GM19328 (cell line): ENCODE measurements at regions not wholly inside any gene's neighbourhood (a gene's known extent, or its start where the extent isn't known, plus 50 kb on each side); places are given as distances from the start of the nearest gene placed in this dataset.

Source experiments
- ATAC-seq: cut with Tn5 transposase; IDR thresholded peaks from one replicate; pipeline ENCODE4 v1.9.1; 2021; ENCODE audit warnings: mild to moderate bottlenecking, moderate library complexity; ENCODE audit not compliant: unreplicated experiment

GRCh38 chr13:40136896-40137295 is 481.4 kb downstream of the COG6 start:
- no peak for ATAC-seq

GRCh38 chr13:40137400-40137799 is 481.9 kb downstream of the COG6 start:
- no peak for ATAC-seq

DNA sequence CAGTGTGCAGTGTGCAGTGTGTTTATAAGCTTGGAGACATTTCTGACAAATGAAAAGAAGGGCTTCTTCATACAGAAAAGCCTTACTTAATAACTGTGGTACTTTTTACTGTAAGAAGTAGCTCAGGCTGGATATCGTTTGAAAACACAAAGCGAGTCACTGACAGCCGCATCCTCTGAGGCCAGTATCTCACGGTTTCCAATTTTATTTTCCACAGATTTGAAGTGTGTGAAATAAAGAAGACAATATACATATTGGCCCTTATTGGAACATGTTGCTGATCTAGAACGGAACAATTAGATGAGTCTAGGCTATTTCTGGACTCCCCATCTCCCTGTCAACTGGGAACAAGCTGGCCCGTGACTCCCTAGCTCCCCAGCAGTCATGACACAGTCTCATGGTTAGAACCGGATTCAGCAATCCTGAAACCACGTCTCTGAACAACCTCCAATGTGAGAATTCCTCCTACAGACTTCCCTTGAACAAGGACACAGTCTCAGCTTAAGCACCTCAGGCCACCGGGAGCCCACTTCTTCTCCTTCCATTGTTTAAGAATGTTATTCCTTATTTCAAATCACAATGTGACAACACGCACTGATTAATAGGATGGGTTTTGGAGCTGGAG is 484.5 kb downstream of the COG6 start:
- ATAC-seq = no peak

DNA sequence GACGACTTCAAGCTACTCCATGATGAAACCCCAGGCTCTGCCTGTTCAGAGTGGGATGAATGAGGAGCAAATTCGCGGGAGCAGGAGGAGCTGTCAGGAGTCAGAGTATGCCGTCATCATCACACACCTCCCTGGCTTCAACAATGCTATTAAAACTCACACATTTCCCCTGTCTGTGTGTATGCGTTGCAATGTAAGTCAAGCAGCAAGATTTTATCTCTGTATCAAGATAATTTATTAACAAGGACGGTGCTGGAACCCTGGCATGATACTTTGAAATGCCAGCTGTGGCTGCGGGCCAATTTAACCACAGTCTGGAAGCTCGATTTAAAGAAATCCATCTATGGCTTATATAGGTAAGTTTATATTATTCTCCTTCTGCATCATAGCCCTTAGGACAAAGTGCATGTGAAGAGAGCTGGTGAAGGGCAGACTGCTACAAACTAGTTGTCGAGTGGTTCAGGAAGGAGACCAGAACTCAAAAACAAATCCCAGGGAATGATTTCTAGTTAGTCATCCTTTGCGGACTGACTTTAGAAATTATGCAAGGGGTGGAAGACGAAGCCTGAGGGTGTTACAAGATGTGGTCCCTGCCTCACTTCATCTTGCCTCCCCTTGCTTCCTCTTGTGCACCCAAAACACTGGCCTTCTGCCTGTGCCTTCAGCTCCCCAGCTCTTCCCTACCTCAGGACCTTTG is 486.5 kb downstream of the COG6 start:
- ATAC-seq = no peak

DNA sequence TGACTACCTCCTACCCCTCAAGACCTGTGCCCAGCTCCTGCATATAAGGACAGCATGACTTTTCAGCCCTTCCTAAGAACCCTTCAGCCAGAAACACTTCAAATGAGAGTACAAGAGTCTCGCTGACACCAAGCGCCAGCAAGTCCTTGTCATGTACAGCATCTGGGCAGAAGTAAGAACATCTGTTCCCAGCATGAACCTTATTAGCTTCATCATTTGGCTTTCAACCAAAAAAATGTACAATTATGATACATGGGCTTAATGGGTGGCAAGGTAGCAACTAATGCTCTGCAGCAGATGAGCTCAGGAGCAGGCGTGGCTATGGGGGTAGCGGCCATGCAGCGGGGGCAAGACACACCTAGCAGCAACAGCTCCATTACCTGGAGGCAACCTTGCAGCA is 487.6 kb downstream of the COG6 start:
- ATAC-seq = no peak

DNA sequence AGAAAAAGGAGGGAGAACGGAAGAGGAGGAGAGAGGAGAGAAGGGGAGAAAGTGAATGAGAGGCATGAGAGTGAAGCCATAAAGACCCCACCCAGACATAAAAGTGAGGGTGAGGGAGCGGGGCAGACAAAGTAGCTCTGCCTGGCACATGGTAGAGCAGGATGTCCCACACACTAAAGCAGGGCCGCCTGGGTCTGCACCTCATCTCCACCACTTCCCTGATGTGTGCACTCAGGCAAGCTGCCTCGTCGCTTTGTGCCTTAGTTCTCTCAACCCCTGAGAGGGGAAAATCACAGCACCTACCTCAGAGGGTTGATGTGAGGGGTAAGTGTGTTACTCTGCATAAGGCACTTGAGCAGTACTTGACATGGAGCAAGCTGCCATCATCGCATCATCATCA is 488.1 kb downstream of the COG6 start:
- no peak for ATAC-seq

DNA sequence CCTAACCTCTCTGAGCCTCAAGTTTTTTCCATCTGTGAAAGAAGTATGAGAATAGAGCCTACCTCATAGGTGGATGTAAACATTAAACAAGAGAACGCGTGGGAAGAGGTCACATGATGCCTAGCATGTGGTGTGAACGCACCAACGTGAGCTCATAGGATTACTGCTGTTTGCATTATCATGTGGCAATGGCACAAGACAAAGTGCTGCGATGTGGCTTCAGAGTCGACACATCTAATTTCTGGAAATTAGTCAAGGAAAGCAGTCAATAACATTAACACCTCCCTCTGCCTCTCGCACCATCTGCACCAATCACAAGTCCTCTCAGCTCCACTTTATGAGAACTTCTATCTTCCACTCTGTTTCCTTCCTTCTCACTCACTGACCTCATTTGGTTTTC is 489.7 kb downstream of the COG6 start:
- ATAC-seq = no peak

DNA sequence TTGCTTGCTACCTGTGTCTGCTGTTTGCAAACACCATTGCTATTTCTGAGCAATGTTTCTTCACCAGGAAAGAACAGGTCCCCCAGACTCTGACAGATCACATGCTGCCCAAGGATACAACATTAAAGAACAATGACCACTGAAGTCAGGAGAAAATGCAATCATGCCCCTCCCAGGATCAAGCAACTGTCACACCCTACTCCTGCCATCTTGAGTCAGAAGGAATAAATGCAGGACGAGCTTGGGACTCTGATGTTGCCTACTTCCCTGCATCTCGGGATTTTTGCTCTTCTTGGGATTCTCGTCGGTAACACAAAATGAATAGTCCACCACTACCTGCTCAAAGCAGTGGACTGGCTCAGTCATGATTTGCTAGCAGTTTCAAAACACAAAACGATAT is 490.6 kb downstream of the COG6 start:
- ATAC-seq = no peak

DNA sequence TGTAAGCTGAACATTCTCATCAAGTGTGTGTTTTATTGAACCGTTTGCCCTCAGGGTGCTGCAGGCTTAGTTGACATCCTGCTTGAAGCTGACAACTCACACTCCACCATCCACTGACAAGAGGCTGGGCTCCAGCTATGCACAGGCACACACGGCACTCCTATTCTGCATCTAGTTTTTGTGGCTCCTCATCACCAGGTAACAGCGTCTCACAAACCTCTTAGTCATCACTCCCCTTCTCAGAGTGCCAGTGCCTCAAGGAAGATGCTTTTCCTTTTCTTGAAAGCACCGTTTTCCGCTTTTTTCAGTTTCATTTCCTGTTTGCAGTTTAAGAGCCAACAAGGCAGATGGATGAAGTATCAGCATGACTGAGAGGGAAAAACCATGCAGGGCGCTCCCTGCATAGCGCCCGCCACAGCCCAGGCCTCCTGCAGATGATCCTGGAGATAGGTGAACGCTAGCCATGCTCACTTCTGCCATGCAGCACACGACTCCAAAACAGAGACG is 491.2 kb downstream of the COG6 start:
- ATAC-seq = no peak

- ATAC-seq = no peak
Measured at GRCh38 chr13:40148101-40148500, 492.6 kb downstream of the COG6 start.

GRCh38 chr13:40148742-40149141 is 493.3 kb downstream of the COG6 start:
- ATAC-seq = no peak

DNA sequence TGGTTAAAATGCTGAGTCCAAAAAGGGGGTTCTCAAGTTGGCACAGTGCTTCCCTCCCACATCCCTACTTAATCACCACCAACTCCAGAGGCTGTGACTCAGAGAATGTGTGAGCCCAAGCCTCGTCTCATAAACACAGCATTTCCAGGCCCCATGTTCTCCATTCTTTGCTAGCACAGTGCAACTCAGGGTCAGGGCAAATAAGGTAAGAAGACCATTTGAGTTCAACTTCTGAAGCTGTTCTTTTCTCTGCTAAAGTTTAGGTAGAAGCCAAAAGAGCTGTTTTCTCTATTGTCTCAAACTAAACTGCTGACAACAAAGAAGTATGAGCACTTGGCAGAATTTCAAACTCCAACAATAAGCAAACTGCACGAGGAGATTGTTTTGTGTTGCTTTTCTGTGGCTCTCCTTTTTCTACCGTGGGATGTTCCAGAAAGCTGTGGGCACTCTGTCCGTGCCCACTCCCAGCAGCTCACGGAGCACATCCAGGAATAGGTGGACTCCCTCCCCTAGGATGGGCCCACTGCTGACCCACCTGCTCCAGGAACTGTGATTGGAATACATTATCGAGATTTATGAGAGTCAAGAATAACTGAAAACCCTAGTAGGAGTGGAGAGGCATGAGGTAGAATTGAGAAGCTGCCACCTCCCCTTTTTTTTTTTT is 494.3 kb downstream of the COG6 start:
- no peak for ATAC-seq

GRCh38 chr13:40151673-40152072 is 496.2 kb downstream of the COG6 start:
- ATAC-seq = no peak

DNA sequence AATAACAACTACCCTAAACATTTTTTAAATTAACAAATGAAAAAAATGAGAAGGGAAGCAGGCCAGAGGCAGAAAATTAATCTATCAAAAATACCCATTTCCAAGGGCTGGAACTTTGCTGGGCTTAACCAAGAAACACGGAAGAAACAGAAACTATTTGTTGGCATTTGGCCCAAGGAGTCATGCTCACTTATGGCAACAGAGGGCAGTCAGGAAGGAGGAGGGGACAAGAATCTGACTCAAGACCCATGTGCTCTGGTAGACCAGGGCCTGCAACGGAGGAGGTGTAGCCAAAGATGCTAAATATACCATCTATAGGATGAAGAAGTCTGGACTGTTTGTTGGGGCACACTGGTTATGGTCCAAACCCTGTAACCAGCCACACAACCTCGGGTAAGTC is 496.7 kb downstream of the COG6 start:
- ATAC-seq = no peak

GRCh38 chr13:40152922-40153321 is 497.5 kb downstream of the COG6 start:
- no peak for ATAC-seq

DNA sequence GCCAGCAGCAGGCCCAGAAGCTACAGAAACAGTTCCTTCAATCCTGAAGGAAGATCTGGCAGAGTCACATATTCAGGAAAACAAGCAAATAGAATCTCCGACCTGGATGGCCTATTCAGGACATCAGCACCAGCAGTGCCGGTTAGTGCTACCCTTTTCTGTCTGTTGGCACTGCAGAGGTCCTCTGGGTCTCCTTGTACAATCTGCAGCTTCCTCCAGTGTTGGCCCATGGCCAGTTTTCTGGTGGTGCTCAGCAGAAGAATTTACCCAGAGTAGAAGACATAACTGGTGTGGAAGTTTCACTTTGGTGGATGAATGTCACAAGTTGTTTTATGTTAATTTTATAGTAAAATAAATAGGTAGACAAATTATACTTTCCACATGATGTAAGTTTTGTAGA is 498.1 kb downstream of the COG6 start:
- no peak for ATAC-seq

DNA sequence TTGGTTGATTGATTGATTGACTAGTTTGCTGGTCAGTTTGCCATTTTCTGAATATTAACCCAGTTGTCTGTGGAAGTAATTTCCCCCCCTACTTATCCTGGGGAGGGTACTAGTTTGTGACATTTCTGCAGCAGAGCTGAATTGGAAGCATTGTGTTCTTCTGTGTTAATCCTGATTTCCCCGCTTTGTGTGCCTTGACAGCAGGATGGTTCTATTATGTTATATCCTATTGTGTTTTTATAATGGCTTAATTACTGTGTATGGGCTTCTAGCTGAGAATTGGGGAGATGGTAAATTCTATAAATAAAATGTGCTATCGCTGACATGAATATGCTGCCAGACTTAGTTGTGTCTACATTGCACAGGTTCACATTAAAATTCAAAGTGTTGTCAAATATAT is 499.7 kb downstream of the COG6 start:
- ATAC-seq = no peak

- no peak for ATAC-seq
Measured at GRCh38 chr13:40158218-40158617, 502.8 kb downstream of the COG6 start.

GRCh38 chr13:40158757-40159156 is 503.3 kb downstream of the COG6 start:
- ATAC-seq = no peak

DNA sequence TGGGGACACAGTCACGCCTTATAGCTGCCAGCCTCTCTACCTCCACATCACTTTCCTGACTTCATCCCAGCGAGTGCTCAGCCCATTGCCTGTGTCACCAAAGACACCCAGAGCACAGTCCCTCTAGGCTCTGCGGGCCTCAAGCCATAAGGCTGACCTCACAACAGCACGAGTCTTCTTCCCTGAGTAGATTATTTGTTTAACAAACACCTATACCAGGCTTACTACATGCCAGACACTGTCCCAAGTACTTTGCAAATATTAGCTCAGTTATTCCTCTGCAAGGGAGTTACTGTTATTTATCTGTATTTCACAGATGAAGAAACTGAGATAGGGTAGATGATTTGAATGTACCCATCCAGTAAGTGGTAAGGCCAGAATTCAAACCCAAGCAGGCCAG is 504.3 kb downstream of the COG6 start:
- ATAC-seq = no peak

DNA sequence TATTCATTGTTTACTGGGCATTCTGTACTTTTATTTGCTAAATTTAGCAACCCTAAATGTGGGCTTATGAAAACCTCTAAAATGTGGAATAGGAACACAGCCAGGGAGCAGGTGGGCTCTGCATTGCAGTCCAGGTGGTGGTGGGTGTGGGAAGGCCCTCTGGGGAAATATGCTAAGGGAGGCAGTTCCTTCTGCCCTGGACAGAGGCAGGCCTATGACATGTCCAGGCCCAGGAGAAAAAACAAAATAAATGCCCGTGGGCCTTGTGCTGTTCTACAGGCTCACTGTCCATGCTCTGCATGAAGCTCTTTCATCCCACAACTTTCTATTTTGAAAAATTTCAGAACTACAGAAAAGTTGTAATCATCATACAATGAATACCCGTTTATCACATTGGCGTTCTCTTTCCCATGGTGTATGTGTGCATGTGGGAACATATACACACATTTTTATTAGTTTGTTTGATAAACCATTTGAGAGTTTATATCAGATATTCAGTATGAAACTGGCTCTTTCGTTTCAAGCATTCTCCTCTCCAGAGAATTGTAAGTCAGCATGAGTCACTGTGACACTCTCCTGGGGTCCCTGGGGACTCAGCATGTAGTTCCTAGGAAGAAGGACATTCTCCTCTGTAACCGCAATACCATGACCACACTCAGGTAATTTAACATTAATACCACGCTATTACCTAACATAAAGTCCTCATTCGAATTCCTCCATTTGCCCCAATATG is 505.3 kb downstream of the COG6 start:
- no peak for ATAC-seq
